GM13976 (cell line): ENCODE measurements at regions not wholly inside any gene's neighbourhood (a gene's known extent, or its start where the extent isn't known, plus 50 kb on each side); places are given as distances from the start of the nearest gene placed in this dataset.
"Not testable (repeated sequence)": the region's sequence is repeated elsewhere in the genome, so short reads cannot be mapped to it uniquely, and the experiment has no call there.

ENCODE experiments used
- DNase-seq: peaks from one replicate; pipeline ENCODE4 v3.0.0; 2012; ENCODE audit warnings: low spot score
- in situ Hi-C: fragments of 300-500 bp; cut with MboI; formaldehyde crosslinking; loops from one replicate; pipeline ENCODE4 v1.12.0; 2022; ENCODE audit warnings: low sequenced_read_pairs, mixed read lengths, inconsistent platforms; ENCODE audit not compliant: unreplicated experiment
- TF ChIP-seq, protein P1 (sequence below): IDR thresholded peaks from 2 replicates; pipeline ENCODE4 v1.5.1; 2012; ENCODE audit warnings: borderline replicate concordance, mild to moderate bottlenecking; ENCODE audit not compliant: insufficient read depth; ENCODE audit errors: extremely low read depth, missing control alignments, control extremely low read depth

DNA sequence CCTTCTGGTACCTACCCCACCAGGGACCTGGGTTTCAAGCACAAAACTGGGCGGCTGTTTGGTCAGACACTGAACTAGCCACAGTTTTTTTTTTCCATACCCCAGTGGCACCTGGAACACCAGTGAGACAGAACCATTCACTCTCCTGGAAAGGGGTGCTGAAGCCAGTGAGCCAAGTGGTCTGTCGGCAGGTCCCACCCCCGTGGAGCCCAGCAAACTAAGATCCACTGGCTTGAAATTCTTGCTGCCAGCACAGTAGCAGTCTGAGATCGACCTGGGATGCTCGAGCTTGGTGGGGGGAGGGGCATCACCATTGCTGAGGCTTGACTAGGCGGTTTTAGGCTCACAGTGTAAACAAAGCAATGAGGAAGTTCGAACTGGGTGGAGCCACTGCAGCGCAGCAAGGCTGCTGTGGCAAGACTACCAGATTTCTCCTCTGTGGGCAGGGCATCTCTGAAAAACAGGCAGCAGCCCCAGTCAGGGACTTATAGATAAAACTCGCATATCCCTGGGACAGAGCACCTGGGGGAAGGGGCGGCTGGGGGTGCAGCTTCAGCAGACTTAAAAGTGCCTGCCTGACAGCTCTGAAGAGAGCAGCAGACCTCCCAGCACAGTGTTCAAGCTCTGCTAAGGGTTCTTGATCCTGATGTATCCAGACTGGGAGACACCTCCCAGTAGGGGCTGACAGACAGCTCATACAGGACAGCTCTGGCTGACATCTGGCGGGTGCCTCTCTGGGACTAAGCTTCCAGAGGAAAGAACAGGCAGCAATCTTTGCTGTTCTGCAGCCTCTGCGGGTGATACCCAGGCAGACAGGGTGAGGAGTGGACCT lies 223.0 kb downstream of the COX18 start:
- no peak for DNase-seq
- in situ Hi-C loops, result no loop called here
- TF ChIP-seq, protein P1, sequence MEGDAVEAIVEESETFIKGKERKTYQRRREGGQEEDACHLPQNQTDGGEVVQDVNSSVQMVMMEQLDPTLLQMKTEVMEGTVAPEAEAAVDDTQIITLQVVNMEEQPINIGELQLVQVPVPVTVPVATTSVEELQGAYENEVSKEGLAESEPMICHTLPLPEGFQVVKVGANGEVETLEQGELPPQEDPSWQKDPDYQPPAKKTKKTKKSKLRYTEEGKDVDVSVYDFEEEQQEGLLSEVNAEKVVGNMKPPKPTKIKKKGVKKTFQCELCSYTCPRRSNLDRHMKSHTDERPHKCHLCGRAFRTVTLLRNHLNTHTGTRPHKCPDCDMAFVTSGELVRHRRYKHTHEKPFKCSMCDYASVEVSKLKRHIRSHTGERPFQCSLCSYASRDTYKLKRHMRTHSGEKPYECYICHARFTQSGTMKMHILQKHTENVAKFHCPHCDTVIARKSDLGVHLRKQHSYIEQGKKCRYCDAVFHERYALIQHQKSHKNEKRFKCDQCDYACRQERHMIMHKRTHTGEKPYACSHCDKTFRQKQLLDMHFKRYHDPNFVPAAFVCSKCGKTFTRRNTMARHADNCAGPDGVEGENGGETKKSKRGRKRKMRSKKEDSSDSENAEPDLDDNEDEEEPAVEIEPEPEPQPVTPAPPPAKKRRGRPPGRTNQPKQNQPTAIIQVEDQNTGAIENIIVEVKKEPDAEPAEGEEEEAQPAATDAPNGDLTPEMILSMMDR, result no peak

DNA sequence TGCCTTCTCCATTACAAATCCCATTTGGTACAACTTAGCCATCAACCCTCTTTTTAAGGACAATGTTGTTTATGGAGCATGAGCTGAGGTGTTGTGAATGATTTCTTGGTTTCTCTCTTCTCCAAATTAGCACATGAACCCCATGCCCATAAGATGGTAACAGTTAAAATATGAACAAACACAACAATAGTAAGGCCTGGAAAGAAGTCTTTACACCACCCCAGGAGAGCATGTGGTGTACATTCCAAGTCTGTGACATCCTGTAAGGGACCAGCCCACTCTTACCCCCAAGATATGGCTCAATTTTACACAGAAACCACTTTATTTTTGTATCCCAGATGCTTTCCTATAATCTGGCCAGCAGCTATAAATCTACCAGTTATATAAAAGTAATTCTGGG lies 226.1 kb downstream of the COX18 start:
- no peak for DNase-seq
- TF ChIP-seq, protein P1, result no peak
- in situ Hi-C loops, result no loop called here

DNA sequence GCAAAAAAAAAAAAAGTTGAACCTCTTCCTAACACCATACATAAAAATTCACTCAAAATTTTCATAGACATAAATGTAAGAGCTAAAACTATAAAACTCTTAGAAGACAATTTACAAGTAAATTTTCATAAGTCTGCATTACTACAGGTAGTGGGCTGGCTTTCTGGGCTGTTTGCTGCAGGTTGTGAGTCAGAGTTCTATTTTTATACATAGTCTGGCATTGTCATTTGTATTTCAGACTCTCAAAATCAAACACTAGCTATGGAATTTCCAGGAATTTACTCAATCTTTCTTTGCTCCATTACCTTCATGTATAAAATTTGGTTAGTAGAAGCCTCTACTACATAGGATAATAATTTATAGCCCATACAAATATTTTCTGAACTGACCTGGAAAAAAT lies 227.2 kb downstream of the COX18 start:
- TF ChIP-seq, protein P1, result no peak
- in situ Hi-C loops, result no loop called here
- no peak for DNase-seq

DNA sequence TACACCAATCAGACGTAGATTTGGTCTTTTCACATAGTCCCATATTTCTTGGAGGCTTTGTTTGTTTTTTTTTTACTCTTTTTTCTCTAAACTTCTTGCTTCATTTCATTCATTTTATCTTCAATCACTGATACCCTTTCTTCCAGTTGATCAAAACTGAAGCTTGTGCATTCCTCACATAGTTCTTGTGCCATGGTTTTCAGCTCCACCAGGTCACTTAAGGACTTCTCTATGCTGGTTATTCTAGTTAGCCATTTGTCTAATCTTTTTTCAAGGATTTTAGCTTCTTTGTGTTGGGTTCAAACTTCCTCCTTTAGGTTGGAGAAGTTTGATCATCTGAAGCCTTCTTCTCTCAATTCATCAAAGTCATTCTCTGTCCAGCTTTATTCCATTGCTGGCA lies 229.3 kb downstream of the COX18 start:
- DNase-seq, in situ Hi-C loops: not testable (repeated sequence)

DNA sequence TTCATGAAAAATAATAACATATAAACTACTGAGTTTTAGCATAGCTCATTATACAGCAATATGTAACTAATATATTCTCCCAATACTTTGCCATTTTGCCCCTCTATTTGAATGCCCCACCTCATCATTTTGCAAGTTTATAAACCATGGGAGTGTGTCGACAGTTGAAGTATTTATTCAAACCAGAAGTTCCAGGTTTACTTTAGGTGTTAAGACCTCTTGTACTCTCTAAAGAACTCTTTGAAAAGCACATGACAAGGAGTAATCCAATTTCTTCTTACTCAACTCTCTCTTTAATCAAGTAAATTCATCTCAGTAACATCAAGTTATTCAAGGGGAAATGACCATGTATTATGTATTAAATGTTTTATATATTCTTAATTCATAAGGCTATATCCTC lies 240.7 kb downstream of the COX18 start:
- in situ Hi-C loops, result no loop called here
- TF ChIP-seq, protein P1, result no peak
- DNase-seq, result no peak

DNA sequence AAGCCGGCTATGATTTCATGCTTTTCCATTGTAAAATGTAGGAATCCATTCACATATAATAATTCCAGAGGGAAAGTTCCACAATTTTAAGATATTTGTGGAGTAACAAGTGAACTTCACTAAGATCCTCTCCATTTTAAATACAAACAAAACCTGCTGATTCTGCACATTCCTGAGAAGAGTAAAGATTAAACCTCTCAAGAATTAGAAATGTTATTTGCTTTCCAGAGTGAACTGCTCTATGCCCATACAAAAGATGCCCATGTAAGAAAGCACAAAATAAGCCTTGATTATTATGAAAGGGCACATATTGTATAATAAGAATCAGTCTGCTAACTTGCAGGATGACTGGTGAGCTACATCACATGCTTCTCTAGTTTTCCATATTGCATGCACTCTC lies 241.5 kb downstream of the COX18 start:
- in situ Hi-C loops, result no loop called here
- DNase-seq, result no peak
- TF ChIP-seq, protein P1, result no peak

DNA sequence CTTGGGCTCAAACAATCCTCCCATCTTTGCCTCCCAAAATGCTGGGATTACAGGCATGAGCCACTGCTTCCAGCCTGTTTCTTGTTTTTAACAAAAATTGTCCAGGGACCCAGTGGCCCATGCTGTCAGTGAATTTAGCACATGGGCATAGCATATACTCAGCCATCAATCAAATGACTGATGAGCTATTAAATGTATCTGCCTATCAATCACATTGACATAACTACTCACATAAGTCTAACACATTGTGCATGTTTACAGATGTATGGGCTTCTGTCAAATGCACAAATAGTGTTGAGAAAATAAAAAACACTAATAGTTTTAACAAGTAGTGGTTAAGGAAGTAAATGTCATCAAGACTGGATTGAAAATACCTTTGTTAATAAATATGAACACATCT lies 249.4 kb downstream of the COX18 start:
- TF ChIP-seq, protein P1, result no peak
- no peak for DNase-seq
- in situ Hi-C loops, result no loop called here
